ENCODE measurements at regions not wholly inside any gene's neighbourhood (a gene's known extent, or its start where the extent isn't known, plus 50 kb on each side); places are given as distances from the start of the nearest gene placed in this dataset.

- TF ChIP-seq, protein P1, sequence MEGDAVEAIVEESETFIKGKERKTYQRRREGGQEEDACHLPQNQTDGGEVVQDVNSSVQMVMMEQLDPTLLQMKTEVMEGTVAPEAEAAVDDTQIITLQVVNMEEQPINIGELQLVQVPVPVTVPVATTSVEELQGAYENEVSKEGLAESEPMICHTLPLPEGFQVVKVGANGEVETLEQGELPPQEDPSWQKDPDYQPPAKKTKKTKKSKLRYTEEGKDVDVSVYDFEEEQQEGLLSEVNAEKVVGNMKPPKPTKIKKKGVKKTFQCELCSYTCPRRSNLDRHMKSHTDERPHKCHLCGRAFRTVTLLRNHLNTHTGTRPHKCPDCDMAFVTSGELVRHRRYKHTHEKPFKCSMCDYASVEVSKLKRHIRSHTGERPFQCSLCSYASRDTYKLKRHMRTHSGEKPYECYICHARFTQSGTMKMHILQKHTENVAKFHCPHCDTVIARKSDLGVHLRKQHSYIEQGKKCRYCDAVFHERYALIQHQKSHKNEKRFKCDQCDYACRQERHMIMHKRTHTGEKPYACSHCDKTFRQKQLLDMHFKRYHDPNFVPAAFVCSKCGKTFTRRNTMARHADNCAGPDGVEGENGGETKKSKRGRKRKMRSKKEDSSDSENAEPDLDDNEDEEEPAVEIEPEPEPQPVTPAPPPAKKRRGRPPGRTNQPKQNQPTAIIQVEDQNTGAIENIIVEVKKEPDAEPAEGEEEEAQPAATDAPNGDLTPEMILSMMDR (IDR thresholded peaks at IDR 0.05 in 2 of 3, conservative IDR thresholded peaks at IDR 0.05 in 1 of 3; ENCODE audit: borderline replicate concordance in 1 of 3, insufficient read depth in 1 of 3, low read depth in 2 of 3, low read length in 2 of 3): no peak
- TF ChIP-seq ATF3 (IDR thresholded peaks at IDR 0.05): no peak
- TF ChIP-seq ZNF274 (IDR thresholded peaks at IDR 0.05; ENCODE audit: low read depth, low read length): no peak
- no peak for TF ChIP-seq ZFX (IDR thresholded peaks at IDR 0.05)
- no peak for TF ChIP-seq SP1 (IDR thresholded peaks at IDR 0.05; ENCODE audit: low read depth)
- TF ChIP-seq SRF (IDR thresholded peaks at IDR 0.05; ENCODE audit: low read depth): no peak
These were observed 69.8 kb upstream of the STK17B start (continued) for GRCh38 chr2:196241175-196241574.

- Histone ChIP-seq H3K27me3 (ENCODE audit: insufficient read depth, low read length) (no peaks in the 10 kb centered on the region), H3K79me2 (ENCODE audit: insufficient read depth, low read length) (no peaks in the 10 kb centered on the region), H3K9me2 (ENCODE audit: insufficient read depth) (no peaks in the 10 kb centered on the region), H3K36me3 (ENCODE audit: control insufficient read depth in 1 of 2, insufficient read depth in 2 of 2, low read length in 2 of 2) (no peaks in the 10 kb centered on the region), H2AFZ (ENCODE audit: low read depth, low read length, poor library complexity, severe bottlenecking) (no peak overlapping the region), H3K9ac (ENCODE audit: low read length) (no peak overlapping the region), H4K20me1 (ENCODE audit: insufficient read depth) (no peaks in the 10 kb centered on the region), H3K4me2 (ENCODE audit: low read length) (no peak overlapping the region), H3K9me3 (ENCODE audit: control insufficient read depth in 1 of 2, insufficient read depth in 1 of 2, low read depth in 1 of 2, low read length in 2 of 2) (no peaks in the 10 kb centered on the region), H3K27ac (ENCODE audit: low read depth, low read length) (no peak overlapping the region), H3K4me3 (replicated peaks in 1 of 2; ENCODE audit: low read depth in 1 of 2, low read length in 2 of 2) (no peak overlapping the region), H3K4me1 (ENCODE audit: control insufficient read depth in 1 of 2, insufficient read depth in 2 of 2, low read length in 2 of 2) (peaks cover 3 to 11% of the 10 kb centered on the region in 2 experiments; a peak in 3 of 4 replicates)
- no TSS peak for BruUV-seq (replicated peaks)
- RAD21 ChIA-PET (ENCODE audit: low non-redundant PET in 1 of 2, low total read pairs in 2 of 2, uncharacterized antibody in 2 of 2, unreplicated experiment in 2 of 2): no interaction called here
- no peak for ATAC-seq
- intact Hi-C loops (cut with micrococcal nuclease): no loop called here
- TF ChIP-seq JUND (IDR thresholded peaks at IDR 0.05) (no peak), ATF3 (IDR thresholded peaks at IDR 0.05) (no peak), YY1 (IDR thresholded peaks at IDR 0.05; ENCODE audit: extremely low read depth, insufficient replicate concordance, low read depth, low read length) (no peak), POLR2A (IDR thresholded peaks at IDR 0.05; ENCODE audit: borderline replicate concordance, extremely low read depth, insufficient read depth, insufficient read length) (no peak), FOSL1 (IDR thresholded peaks at IDR 0.05; ENCODE audit: low read depth) (no peak), ZFX (IDR thresholded peaks at IDR 0.05) (no peak), SIN3A (IDR thresholded peaks at IDR 0.05; ENCODE audit: low read depth) (no peak), RAD21 (IDR thresholded peaks at IDR 0.05; ENCODE audit: low read depth) (no peak), EGR1 (IDR thresholded peaks at IDR 0.05; ENCODE audit: low read depth) (no peak), ZNF274 (IDR thresholded peaks at IDR 0.05; ENCODE audit: low read depth, low read length) (no peak), TCF7L2 (IDR thresholded peaks at IDR 0.05; ENCODE audit: borderline replicate concordance, extremely low read depth, insufficient read depth, insufficient read length) (no peak)
- TF ChIP-seq, protein P2, sequence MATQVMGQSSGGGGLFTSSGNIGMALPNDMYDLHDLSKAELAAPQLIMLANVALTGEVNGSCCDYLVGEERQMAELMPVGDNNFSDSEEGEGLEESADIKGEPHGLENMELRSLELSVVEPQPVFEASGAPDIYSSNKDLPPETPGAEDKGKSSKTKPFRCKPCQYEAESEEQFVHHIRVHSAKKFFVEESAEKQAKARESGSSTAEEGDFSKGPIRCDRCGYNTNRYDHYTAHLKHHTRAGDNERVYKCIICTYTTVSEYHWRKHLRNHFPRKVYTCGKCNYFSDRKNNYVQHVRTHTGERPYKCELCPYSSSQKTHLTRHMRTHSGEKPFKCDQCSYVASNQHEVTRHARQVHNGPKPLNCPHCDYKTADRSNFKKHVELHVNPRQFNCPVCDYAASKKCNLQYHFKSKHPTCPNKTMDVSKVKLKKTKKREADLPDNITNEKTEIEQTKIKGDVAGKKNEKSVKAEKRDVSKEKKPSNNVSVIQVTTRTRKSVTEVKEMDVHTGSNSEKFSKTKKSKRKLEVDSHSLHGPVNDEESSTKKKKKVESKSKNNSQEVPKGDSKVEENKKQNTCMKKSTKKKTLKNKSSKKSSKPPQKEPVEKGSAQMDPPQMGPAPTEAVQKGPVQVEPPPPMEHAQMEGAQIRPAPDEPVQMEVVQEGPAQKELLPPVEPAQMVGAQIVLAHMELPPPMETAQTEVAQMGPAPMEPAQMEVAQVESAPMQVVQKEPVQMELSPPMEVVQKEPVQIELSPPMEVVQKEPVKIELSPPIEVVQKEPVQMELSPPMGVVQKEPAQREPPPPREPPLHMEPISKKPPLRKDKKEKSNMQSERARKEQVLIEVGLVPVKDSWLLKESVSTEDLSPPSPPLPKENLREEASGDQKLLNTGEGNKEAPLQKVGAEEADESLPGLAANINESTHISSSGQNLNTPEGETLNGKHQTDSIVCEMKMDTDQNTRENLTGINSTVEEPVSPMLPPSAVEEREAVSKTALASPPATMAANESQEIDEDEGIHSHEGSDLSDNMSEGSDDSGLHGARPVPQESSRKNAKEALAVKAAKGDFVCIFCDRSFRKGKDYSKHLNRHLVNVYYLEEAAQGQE (IDR thresholded peaks at IDR 0.05; ENCODE audit: low read depth): no peak
- TF ChIP-seq, protein P1 (IDR thresholded peaks at IDR 0.05 in 2 of 3, conservative IDR thresholded peaks at IDR 0.05 in 1 of 3; ENCODE audit: borderline replicate concordance in 1 of 3, insufficient read depth in 1 of 3, low read depth in 2 of 3, low read length in 2 of 3): no peak
- POLR2A ChIA-PET: no interaction called here
- no peak for DNase-seq (ENCODE audit: low read depth, low spot score)
- CTCF ChIA-PET: no interaction called here
These were observed 70.8 kb upstream of the STK17B start for GRCh38 chr2:196242131-196242620.

All from HCT116 (cell line).